ENCODE measurements at regions not wholly inside any gene's neighbourhood (a gene's known extent, or its start where the extent isn't known, plus 50 kb on each side); places are given as distances from the start of the nearest gene placed in this dataset.

GRCh38 chr7:25656581-25657026, 428.3 kb upstream of the NPVF start:
- ChIA-PET POLR2A (no interaction called here), CTCF (no interaction called here)
- ATAC-seq, result no peak
- DNase-seq, result no peak
- no peaks in the 10 kb centered on the region for H3K27me3 Mint-ChIP-seq
- H3K4me1 Mint-ChIP-seq (ENCODE audit: low read depth), result peaks cover 6% of the 10 kb centered on the region
- no peak for TF ChIP-seq CTCF (IDR thresholded peaks at IDR 0.05)
- H3K9me3 Mint-ChIP-seq, result no peaks in the 10 kb centered on the region
- intact Hi-C loops (cut with micrococcal nuclease), result no loop called here
- H3K36me3 Mint-ChIP-seq (ENCODE audit: low read depth), result no peaks in the 10 kb centered on the region
- no peak overlapping the region for H3K4me3 Mint-ChIP-seq
- H3K27ac Mint-ChIP-seq, result no peak overlapping the region

- Mint-ChIP-seq H3K27me3 (no peaks in the 10 kb centered on the region), H3K4me3 (no peak overlapping the region), H3K36me3 (ENCODE audit: low read depth) (no peaks in the 10 kb centered on the region), H3K4me1 (ENCODE audit: low read depth) (peaks cover 6% of the 10 kb centered on the region), H3K27ac (no peak overlapping the region), H3K9me3 (no peaks in the 10 kb centered on the region)
- no peak for DNase-seq
- POLR2A ChIA-PET, result no interaction called here
- no peak for ATAC-seq
- intact Hi-C loops (cut with micrococcal nuclease), result no loop called here
- CTCF ChIA-PET, result no interaction called here
- no peak for TF ChIP-seq CTCF (IDR thresholded peaks at IDR 0.05)
Observed at GRCh38 chr7:25658375-25658774, 430.1 kb upstream of the NPVF start.

- no peak for TF ChIP-seq CTCF (IDR thresholded peaks at IDR 0.05)
- intact Hi-C loops (cut with micrococcal nuclease), result no loop called here
- DNase-seq (no peak), ATAC-seq (no peak)
- Mint-ChIP-seq H3K27ac (no peak overlapping the region), H3K36me3 (ENCODE audit: low read depth) (no peaks in the 10 kb centered on the region), H3K4me1 (ENCODE audit: low read depth) (peaks cover 6% of the 10 kb centered on the region), H3K27me3 (no peaks in the 10 kb centered on the region), H3K9me3 (no peaks in the 10 kb centered on the region), H3K4me3 (no peak overlapping the region)
- POLR2A ChIA-PET, result no interaction called here
- CTCF ChIA-PET, result no interaction called here
Observed at GRCh38 chr7:25659841-25660240, 431.6 kb upstream of the NPVF start.

GRCh38 chr7:25662841-25663800, 434.8 kb upstream of the NPVF start:
- DNase-seq (no peak), ATAC-seq (no peak)
- no peaks in the 10 kb centered on the region for H3K9me3 Mint-ChIP-seq
- no peaks in the 10 kb centered on the region for H3K4me1 Mint-ChIP-seq (ENCODE audit: low read depth)
- H3K27me3 Mint-ChIP-seq, result peaks cover 3% of the 10 kb centered on the region
- intact Hi-C loops (cut with micrococcal nuclease), result no loop called here
- H3K36me3 Mint-ChIP-seq (ENCODE audit: low read depth), result no peaks in the 10 kb centered on the region
- POLR2A ChIA-PET, result no interaction called here
- H3K27ac Mint-ChIP-seq, result no peak overlapping the region
- CTCF ChIA-PET, result no interaction called here
- no peak for TF ChIP-seq CTCF (IDR thresholded peaks at IDR 0.05)
- H3K4me3 Mint-ChIP-seq, result no peak overlapping the region

- no peaks in the 10 kb centered on the region for H3K4me1 Mint-ChIP-seq (ENCODE audit: low read depth)
- no peaks in the 10 kb centered on the region for H3K36me3 Mint-ChIP-seq (ENCODE audit: low read depth)
- DNase-seq (no peak), ATAC-seq (no peak)
- no peak for TF ChIP-seq CTCF (IDR thresholded peaks at IDR 0.05)
- intact Hi-C loops (cut with micrococcal nuclease), result no loop called here
- peaks cover 3% of the 10 kb centered on the region for H3K27me3 Mint-ChIP-seq
- no peak overlapping the region for H3K4me3 Mint-ChIP-seq
- no peak overlapping the region for H3K27ac Mint-ChIP-seq
- ChIA-PET CTCF (no interaction called here), POLR2A (no interaction called here)
- no peaks in the 10 kb centered on the region for H3K9me3 Mint-ChIP-seq
Observed at GRCh38 chr7:25663877-25664276, 435.6 kb upstream of the NPVF start.

Measured in activated CD8-positive, alpha-beta T cell treated with anti-CD3 and anti-CD28 coated beads for 36 hours (primary cell).